ENCODE measurements at regions not wholly inside any gene's neighbourhood (a gene's known extent, or its start where the extent isn't known, plus 50 kb on each side); places are given as distances from the start of the nearest gene placed in this dataset.

DNA sequence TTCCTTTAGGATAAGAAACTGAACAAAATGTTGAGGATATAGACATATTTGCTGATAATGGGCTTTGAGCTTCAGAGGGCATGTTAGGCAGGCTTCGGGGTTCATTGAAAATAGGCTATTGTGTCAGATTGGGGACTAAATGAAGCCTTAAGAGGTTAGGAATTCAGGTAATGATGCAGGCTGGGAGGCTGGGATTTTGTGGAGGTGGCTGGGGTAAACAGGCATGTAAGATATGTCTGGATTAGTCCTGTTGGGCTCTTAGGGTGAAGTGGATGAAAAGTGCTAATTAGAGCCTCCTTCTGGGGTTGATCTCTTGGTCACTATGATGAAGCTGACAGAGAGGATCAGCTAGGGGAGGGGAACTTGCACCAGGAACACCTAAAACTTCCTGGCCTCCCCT, 80.2 kb upstream of the ESX1 start:
- Histone ChIP-seq H2AFZ (ENCODE audit: low read depth, low read length) (no peak overlapping the region), H3K9me3 (ENCODE audit: insufficient read depth, low read depth, low read length) (no peaks in the 10 kb centered on the region), H3K79me2 (ENCODE audit: insufficient read depth, low read length) (no peaks in the 10 kb centered on the region), H3K4me1 (ENCODE audit: insufficient read depth, low read length) (peaks cover 27% of the 10 kb centered on the region), H3K27ac (ENCODE audit: low read depth, low read length) (peak overlapping the region; percentile 76), H3K4me3 (ENCODE audit: insufficient read depth, low read depth, low read length) (no peak overlapping the region), H3K27me3 (ENCODE audit: insufficient read depth, low read length) (no peaks in the 10 kb centered on the region), H3K36me3 (ENCODE audit: insufficient read depth, low read length) (no peaks in the 10 kb centered on the region), H3K4me2 (ENCODE audit: low read length) (peak overlapping the region; percentile 49), H4K20me1 (ENCODE audit: insufficient read depth, low read length) (no peaks in the 10 kb centered on the region), H3K9ac (ENCODE audit: low read length) (peak overlapping the region; percentile 27)
- DNase-seq (ENCODE audit: low read depth) (peak; percentile 56), FAIRE-seq (no peak)
- H3K36me3 Mint-ChIP-seq (ENCODE audit: low read depth, unreplicated experiment) = no peaks in the 10 kb centered on the region
- peaks cover 21% of the 10 kb centered on the region for H3K4me1 Mint-ChIP-seq (ENCODE audit: low read depth, unreplicated experiment)
- no peaks in the 10 kb centered on the region for H3K27me3 Mint-ChIP-seq (ENCODE audit: low read depth, unreplicated experiment)
- no peaks in the 10 kb centered on the region for H3K9me3 Mint-ChIP-seq (ENCODE audit: unreplicated experiment)
- no peak overlapping the region for H3K4me3 Mint-ChIP-seq (ENCODE audit: unreplicated experiment)
- TF ChIP-seq, protein P1, sequence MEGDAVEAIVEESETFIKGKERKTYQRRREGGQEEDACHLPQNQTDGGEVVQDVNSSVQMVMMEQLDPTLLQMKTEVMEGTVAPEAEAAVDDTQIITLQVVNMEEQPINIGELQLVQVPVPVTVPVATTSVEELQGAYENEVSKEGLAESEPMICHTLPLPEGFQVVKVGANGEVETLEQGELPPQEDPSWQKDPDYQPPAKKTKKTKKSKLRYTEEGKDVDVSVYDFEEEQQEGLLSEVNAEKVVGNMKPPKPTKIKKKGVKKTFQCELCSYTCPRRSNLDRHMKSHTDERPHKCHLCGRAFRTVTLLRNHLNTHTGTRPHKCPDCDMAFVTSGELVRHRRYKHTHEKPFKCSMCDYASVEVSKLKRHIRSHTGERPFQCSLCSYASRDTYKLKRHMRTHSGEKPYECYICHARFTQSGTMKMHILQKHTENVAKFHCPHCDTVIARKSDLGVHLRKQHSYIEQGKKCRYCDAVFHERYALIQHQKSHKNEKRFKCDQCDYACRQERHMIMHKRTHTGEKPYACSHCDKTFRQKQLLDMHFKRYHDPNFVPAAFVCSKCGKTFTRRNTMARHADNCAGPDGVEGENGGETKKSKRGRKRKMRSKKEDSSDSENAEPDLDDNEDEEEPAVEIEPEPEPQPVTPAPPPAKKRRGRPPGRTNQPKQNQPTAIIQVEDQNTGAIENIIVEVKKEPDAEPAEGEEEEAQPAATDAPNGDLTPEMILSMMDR (IDR thresholded peaks at IDR 0.05; ENCODE audit: insufficient read depth, low read depth, low read length) = no peak
- TF ChIP-seq EZH2 (IDR thresholded peaks at IDR 0.05; ENCODE audit: insufficient read depth, low read length) = no peak
- H3K27ac Mint-ChIP-seq (ENCODE audit: unreplicated experiment) = no peak overlapping the region

GRCh38 chrX:104330966-104331365, 76.2 kb upstream of the ESX1 start:
- Histone ChIP-seq H3K9me3 (ENCODE audit: insufficient read depth, low read depth, low read length) (no peaks in the 10 kb centered on the region), H3K36me3 (ENCODE audit: insufficient read depth, low read length) (no peaks in the 10 kb centered on the region), H3K4me2 (ENCODE audit: low read length) (peak overlapping the region; percentile 46), H2AFZ (ENCODE audit: low read depth, low read length) (no peak overlapping the region), H3K27me3 (ENCODE audit: insufficient read depth, low read length) (no peaks in the 10 kb centered on the region), H3K79me2 (ENCODE audit: insufficient read depth, low read length) (no peaks in the 10 kb centered on the region), H3K4me1 (ENCODE audit: insufficient read depth, low read length) (peaks cover 20% of the 10 kb centered on the region), H3K27ac (ENCODE audit: low read depth, low read length) (peak overlapping the region; percentile 42), H3K9ac (ENCODE audit: low read length) (no peak overlapping the region), H4K20me1 (ENCODE audit: insufficient read depth, low read length) (no peaks in the 10 kb centered on the region), H3K4me3 (ENCODE audit: insufficient read depth, low read depth, low read length) (no peak overlapping the region)
- Mint-ChIP-seq H3K4me3 (ENCODE audit: unreplicated experiment) (no peak overlapping the region), H3K27ac (ENCODE audit: unreplicated experiment) (peak overlapping the region; percentile 82), H3K27me3 (ENCODE audit: low read depth, unreplicated experiment) (no peaks in the 10 kb centered on the region), H3K4me1 (ENCODE audit: low read depth, unreplicated experiment) (peaks cover 15% of the 10 kb centered on the region), H3K36me3 (ENCODE audit: low read depth, unreplicated experiment) (no peaks in the 10 kb centered on the region), H3K9me3 (ENCODE audit: unreplicated experiment) (no peaks in the 10 kb centered on the region)
- peak; percentile 63 for DNase-seq (ENCODE audit: low read depth)
- peak; percentile 85 for FAIRE-seq
- TF ChIP-seq, protein P1 (IDR thresholded peaks at IDR 0.05; ENCODE audit: insufficient read depth, low read depth, low read length) = no peak
- no peak for TF ChIP-seq EZH2 (IDR thresholded peaks at IDR 0.05; ENCODE audit: insufficient read depth, low read length)

DNA sequence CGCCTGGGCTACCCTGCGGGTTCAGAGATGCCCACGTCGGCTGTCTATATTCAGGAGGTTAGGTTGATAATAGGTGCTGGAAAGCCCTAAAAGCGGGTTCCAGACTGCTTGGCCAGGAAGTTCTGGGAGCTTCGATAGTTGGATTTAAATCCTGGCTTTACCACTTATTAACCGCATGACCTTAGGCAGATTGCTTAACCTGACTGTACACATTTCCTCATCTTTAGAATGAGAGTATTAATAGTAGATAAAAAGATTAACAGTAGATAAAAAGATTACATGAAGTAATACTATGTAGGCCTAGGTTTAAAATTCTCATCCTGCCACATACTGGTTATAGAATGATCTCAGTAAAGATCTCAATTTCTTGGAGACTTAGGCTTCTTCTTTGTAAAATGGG, 75.0 kb upstream of the ESX1 start:
- H3K9ac ChIP-seq (ENCODE audit: low read length) = no peak overlapping the region
- H3K79me2 ChIP-seq (ENCODE audit: insufficient read depth, low read length) = no peaks in the 10 kb centered on the region
- H3K9me3 ChIP-seq (ENCODE audit: insufficient read depth, low read depth, low read length) = no peaks in the 10 kb centered on the region
- no peak for TF ChIP-seq EZH2 (IDR thresholded peaks at IDR 0.05; ENCODE audit: insufficient read depth, low read length)
- TF ChIP-seq, protein P1 (IDR thresholded peaks at IDR 0.05; ENCODE audit: insufficient read depth, low read depth, low read length) = no peak
- Mint-ChIP-seq H3K27me3 (ENCODE audit: low read depth, unreplicated experiment) (no peaks in the 10 kb centered on the region), H3K36me3 (ENCODE audit: low read depth, unreplicated experiment) (no peaks in the 10 kb centered on the region), H3K4me1 (ENCODE audit: low read depth, unreplicated experiment) (peaks cover 22% of the 10 kb centered on the region), H3K27ac (ENCODE audit: unreplicated experiment) (peak overlapping the region; percentile 62), H3K9me3 (ENCODE audit: unreplicated experiment) (no peaks in the 10 kb centered on the region), H3K4me3 (ENCODE audit: unreplicated experiment) (no peak overlapping the region)
- H4K20me1 ChIP-seq (ENCODE audit: insufficient read depth, low read length) = no peaks in the 10 kb centered on the region
- DNase-seq (ENCODE audit: low read depth) = no peak
- FAIRE-seq = no peak
- H3K4me3 ChIP-seq (ENCODE audit: insufficient read depth, low read depth, low read length) = no peak overlapping the region
- H3K36me3 ChIP-seq (ENCODE audit: insufficient read depth, low read length) = no peaks in the 10 kb centered on the region
- H3K27ac ChIP-seq (ENCODE audit: low read depth, low read length) = no peak overlapping the region
- no peak overlapping the region for H3K4me2 ChIP-seq (ENCODE audit: low read length)
- H3K4me1 ChIP-seq (ENCODE audit: insufficient read depth, low read length) = peaks cover 18% of the 10 kb centered on the region
- H2AFZ ChIP-seq (ENCODE audit: low read depth, low read length) = no peak overlapping the region
- H3K27me3 ChIP-seq (ENCODE audit: insufficient read depth, low read length) = no peaks in the 10 kb centered on the region
